Type B pancreatic cell (in vitro differentiated cells): ENCODE measurements at regions not wholly inside any gene's neighbourhood (a gene's known extent, or its start where the extent isn't known, plus 50 kb on each side); places are given as distances from the start of the nearest gene placed in this dataset.

Experiments used
- DNase-seq: peaks from one replicate; pipeline ENCODE4 v3.0.0; 2021; ENCODE audit warnings: mixed read lengths; ENCODE audit not compliant: unreplicated experiment; ENCODE audit errors: extremely low spot score
- H3K27ac Mint-ChIP-seq: 2 replicates; pipeline ENCODE4 v1.8.0; 2021; ENCODE audit warnings: mild to moderate bottlenecking, mixed read lengths
- H3K27me3 Mint-ChIP-seq: 2 replicates; pipeline ENCODE4 v1.8.0; 2021; ENCODE audit warnings: mixed read lengths
- H3K36me3 Mint-ChIP-seq: 2 replicates; pipeline ENCODE4 v1.8.0; 2021; ENCODE audit warnings: mixed read lengths
- H3K4me1 Mint-ChIP-seq: one replicate; pipeline ENCODE4 v1.8.0; 2021; ENCODE audit warnings: mixed read lengths; ENCODE audit not compliant: unreplicated experiment
- H3K4me3 Mint-ChIP-seq: 2 replicates; pipeline ENCODE4 v1.8.0; 2021; ENCODE audit warnings: mild to moderate bottlenecking, mixed read lengths
- H3K9me3 Mint-ChIP-seq: 2 replicates; pipeline ENCODE4 v1.8.0; 2021; ENCODE audit warnings: mixed read lengths
- CTCF ChIP-seq: fragments of 200-600 bp; sonication (generic); conservative IDR thresholded peaks from 2 replicates; pipeline ENCODE4 v1.5.0; 2021; ENCODE audit warnings: antibody characterized with exemption, mild to moderate bottlenecking

GRCh38 chr1:104348277-104348676, 598.6 kb downstream of the AMY1C start:
- Mint-ChIP-seq H3K4me3 (no peak overlapping the region), H3K4me1 (no peaks in the 10 kb centered on the region), H3K27me3 (no peaks in the 10 kb centered on the region), H3K27ac (no peak overlapping the region), H3K9me3 (no peaks in the 10 kb centered on the region), H3K36me3 (no peaks in the 10 kb centered on the region)
- TF ChIP-seq CTCF: no peak
- no peak for DNase-seq

DNA sequence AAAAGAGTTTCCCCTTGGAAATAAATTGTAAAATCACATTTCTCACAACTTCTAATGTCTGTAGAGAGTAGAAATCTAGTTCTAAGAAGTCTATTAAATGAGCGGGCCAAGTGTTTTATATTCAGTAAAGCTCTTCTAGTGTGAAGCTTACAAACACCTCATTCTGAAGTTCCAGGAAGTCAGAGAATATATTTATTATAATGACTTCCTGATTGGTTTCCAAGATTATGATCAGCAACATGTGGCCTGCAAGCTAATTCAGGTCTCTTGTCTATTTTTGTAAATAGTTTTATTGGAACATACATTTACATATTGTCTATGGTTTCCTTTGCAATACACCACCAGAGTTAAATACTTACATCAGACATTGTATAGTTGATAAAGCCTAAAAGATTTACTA, 603.9 kb downstream of the AMY1C start:
- no peak overlapping the region for H3K4me3 Mint-ChIP-seq
- no peak for TF ChIP-seq CTCF
- H3K27me3 Mint-ChIP-seq: no peaks in the 10 kb centered on the region
- no peak for DNase-seq
- H3K27ac Mint-ChIP-seq: no peak overlapping the region
- H3K4me1 Mint-ChIP-seq: no peaks in the 10 kb centered on the region
- no peaks in the 10 kb centered on the region for H3K9me3 Mint-ChIP-seq
- no peaks in the 10 kb centered on the region for H3K36me3 Mint-ChIP-seq

- no peak for TF ChIP-seq CTCF
- Mint-ChIP-seq H3K36me3 (no peaks in the 10 kb centered on the region), H3K27ac (no peak overlapping the region), H3K9me3 (no peaks in the 10 kb centered on the region), H3K4me3 (no peak overlapping the region), H3K4me1 (no peaks in the 10 kb centered on the region), H3K27me3 (no peaks in the 10 kb centered on the region)
- DNase-seq: no peak
Measured at GRCh38 chr1:104358086-104358485, 608.4 kb downstream of the AMY1C start.

- Mint-ChIP-seq H3K4me1 (no peaks in the 10 kb centered on the region), H3K9me3 (no peaks in the 10 kb centered on the region), H3K4me3 (no peak overlapping the region), H3K27ac (no peak overlapping the region), H3K36me3 (no peaks in the 10 kb centered on the region), H3K27me3 (no peaks in the 10 kb centered on the region)
- DNase-seq: no peak
- no peak for TF ChIP-seq CTCF
Measured at GRCh38 chr1:104358621-104359020, 608.9 kb downstream of the AMY1C start.

DNA sequence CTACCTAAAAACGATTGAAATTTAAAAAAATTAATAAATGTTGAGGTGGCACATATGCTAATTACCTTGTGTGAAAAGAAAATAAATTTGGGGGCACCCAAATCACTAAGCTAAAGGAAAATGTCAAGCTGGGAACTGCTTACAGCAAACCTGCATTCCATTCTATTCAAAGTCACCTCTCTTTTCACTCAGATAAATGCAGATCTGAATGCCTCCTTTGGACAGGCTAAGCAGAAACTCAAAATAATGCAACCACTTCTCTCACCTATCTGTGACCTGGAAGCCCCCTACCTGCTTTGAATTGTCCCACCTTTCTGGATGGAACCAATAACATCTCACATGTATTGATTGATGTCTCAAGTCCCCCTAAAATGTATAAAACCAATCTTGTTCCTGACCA, 628.7 kb downstream of the AMY1C start:
- H3K4me3 Mint-ChIP-seq: no peak overlapping the region
- no peaks in the 10 kb centered on the region for H3K9me3 Mint-ChIP-seq
- H3K4me1 Mint-ChIP-seq: no peaks in the 10 kb centered on the region
- no peak for TF ChIP-seq CTCF
- no peak for DNase-seq
- H3K27me3 Mint-ChIP-seq: no peaks in the 10 kb centered on the region
- no peak overlapping the region for H3K27ac Mint-ChIP-seq
- H3K36me3 Mint-ChIP-seq: no peaks in the 10 kb centered on the region

- no peak overlapping the region for H3K4me3 Mint-ChIP-seq
- no peak for TF ChIP-seq CTCF
Measured at GRCh38 chr1:104380003-104380402, 630.3 kb downstream of the AMY1C start.

More at GRCh38 chr1:104380003-104380402, 630.3 kb downstream of the AMY1C start:
- Mint-ChIP-seq H3K4me1 (no peaks in the 10 kb centered on the region), H3K27me3 (no peaks in the 10 kb centered on the region), H3K9me3 (no peaks in the 10 kb centered on the region), H3K27ac (no peak overlapping the region), H3K36me3 (no peaks in the 10 kb centered on the region)
- no peak for DNase-seq
